ENCODE measurements at regions not wholly inside any gene's neighbourhood (a gene's known extent, or its start where the extent isn't known, plus 50 kb on each side); places are given as distances from the start of the nearest gene placed in this dataset.

DNA sequence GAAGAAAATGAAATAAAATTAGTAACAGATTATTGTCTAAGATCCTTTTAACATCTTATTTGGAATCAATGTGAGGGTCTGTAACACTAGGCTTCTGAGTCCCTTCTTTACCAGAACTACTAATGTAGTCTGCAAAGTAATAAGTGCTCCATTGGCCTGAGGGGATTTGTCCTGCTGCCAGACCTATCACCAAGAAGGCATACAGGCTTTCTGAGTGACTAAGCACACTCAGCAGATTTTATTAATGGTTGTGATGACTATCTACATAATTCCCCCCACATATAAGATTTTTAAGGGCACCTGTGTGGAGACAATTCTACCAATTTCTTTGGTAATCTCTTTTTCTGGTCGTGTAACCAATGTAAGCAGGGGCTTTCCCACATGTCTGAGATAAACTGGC is 365.0 kb upstream of the FAT3 start:
- Mint-ChIP-seq H3K27me3 (ENCODE audit: low read depth) (no peaks in the 10 kb centered on the region), H3K36me3 (ENCODE audit: insufficient read depth in 2 of 2) (no peaks in the 10 kb centered on the region), H3K4me1 (ENCODE audit: low read depth) (no peaks in the 10 kb centered on the region), H3K9me3 (peaks cover 0 to 7% of the 10 kb centered on the region in 2 donors), H3K4me3 (no peak overlapping the region), H3K27ac (no peak overlapping the region)
- DNase-seq = no peak
- ATAC-seq (replicated peaks in 1 of 2) = no peak

- H3K36me3 Mint-ChIP-seq (ENCODE audit: insufficient read depth in 2 of 2) = no peaks in the 10 kb centered on the region
- no peaks in the 10 kb centered on the region for H3K4me1 Mint-ChIP-seq (ENCODE audit: low read depth)
- no peak overlapping the region for H3K4me3 Mint-ChIP-seq
- DNase-seq (no peak), ATAC-seq (replicated peaks in 1 of 2) (no peak)
- no peak overlapping the region for H3K27ac Mint-ChIP-seq
- no peaks in the 10 kb centered on the region for H3K27me3 Mint-ChIP-seq (ENCODE audit: low read depth)
- peaks cover 0 to 8% of the 10 kb centered on the region in 2 donors for H3K9me3 Mint-ChIP-seq
Measured at GRCh38 chr11:91857179-91857578, 367.4 kb upstream of the FAT3 start.

DNA sequence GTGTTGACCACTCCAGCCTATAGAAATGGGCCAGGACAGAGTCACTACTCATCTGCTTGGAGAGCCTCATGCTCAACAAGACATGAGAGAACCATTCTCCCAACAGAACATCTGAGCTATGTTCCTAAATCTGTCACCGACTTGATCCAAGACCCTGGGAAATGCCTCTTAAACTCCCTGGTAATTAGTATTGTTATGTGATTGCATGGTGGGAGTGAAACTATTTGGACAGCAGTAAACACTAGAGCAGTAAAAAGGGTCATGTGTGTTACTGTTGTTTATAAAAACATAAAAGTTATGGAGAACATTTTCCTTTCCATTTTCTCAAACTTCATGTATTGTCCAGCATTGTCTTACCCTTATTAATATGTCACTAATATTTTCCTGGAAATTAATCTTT is 369.8 kb upstream of the FAT3 start:
- Mint-ChIP-seq H3K27ac (no peak overlapping the region), H3K36me3 (ENCODE audit: insufficient read depth in 2 of 2) (no peaks in the 10 kb centered on the region), H3K27me3 (ENCODE audit: low read depth) (no peaks in the 10 kb centered on the region), H3K4me1 (ENCODE audit: low read depth) (no peaks in the 10 kb centered on the region), H3K4me3 (no peak overlapping the region), H3K9me3 (peaks cover 4 to 10% of the 10 kb centered on the region in 2 donors)
- DNase-seq = no peak
- no peak for ATAC-seq (replicated peaks in 1 of 2)

DNA sequence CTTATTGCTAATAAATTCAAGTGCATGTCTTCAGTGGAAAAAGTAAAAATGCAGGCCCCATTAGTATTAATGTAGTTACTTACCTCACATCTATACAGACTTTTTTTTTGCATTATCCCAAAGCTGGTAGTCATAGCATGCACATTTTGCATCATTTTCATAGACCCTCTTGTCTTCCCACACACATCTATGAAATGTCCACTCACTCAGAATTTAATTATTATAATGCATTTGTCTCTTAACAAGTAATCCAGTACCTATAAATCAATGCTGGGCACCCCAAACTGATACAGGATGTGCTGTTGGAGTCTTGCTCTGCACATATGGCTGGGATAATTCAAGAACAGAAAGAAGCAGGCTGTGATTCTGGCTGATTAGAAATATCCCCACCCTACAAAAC is 370.4 kb upstream of the FAT3 start:
- Mint-ChIP-seq H3K36me3 (ENCODE audit: insufficient read depth in 2 of 2) (no peaks in the 10 kb centered on the region), H3K27me3 (ENCODE audit: low read depth) (no peaks in the 10 kb centered on the region), H3K27ac (no peak overlapping the region), H3K4me3 (no peak overlapping the region), H3K4me1 (ENCODE audit: low read depth) (no peaks in the 10 kb centered on the region), H3K9me3 (peaks cover 7 to 8% of the 10 kb centered on the region in 2 donors)
- ATAC-seq (replicated peaks in 1 of 2) (no peak), DNase-seq (no peak)

DNA sequence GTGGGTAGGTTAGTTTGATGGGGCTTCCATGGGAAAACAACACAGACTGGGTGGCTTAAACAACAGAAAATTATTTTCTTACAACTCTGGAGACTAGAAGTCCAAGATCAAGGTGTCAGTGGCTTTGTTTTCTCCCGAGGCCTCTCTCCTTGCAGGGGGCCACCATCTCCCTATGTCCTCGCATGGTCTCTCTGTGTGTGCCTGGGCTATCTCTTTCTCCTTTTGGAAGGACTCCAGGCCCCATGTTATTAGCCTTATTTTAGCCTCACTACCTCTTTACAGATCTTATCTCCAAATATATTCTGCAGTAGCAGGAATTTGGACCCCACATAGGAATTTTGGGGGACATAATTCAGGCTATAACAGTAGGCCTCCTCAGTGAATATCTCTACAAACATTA is 372.7 kb upstream of the FAT3 start:
- Mint-ChIP-seq H3K27ac (no peak overlapping the region), H3K4me1 (ENCODE audit: low read depth) (no peaks in the 10 kb centered on the region), H3K9me3 (peaks cover 7 to 10% of the 10 kb centered on the region in 2 donors), H3K36me3 (ENCODE audit: insufficient read depth in 2 of 2) (no peaks in the 10 kb centered on the region), H3K27me3 (ENCODE audit: low read depth) (no peaks in the 10 kb centered on the region), H3K4me3 (no peak overlapping the region)
- no peak for ATAC-seq (replicated peaks in 1 of 2)
- DNase-seq = no peak

DNA sequence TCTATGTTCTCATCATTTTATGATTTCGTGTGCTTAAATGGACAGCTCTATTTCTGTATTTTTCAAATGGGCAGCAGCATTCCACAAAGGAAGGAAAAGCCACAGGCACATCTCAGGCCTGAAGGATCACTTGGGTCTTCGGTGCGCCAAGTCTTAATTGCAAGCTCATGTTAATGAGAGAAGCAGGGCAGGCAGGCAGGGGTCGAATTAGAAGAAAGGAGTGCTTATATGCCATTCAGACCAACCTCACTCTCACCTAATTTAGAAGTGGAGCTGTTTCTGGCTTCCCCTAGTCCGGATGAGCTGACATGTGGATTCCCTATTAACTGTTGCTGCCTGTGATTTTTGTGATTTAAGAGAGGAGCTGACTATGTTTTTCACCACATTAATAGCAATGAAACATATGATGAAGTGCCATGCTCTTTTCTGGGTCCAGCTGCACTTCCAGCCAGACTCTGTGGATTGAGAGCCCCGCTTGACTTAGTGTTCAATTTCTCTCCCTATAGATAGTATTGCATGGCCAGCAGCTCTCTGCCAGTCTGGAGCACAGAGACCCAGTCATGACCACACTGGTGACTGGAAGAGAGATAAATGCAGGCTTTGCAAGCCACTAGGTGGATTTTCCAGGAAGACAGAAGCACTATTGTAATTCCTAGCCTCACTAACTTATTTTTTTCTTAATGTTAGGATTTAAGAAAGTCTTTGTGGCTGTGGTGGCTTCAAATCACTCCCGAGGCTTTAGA is 373.9 kb upstream of the FAT3 start:
- Mint-ChIP-seq H3K4me3 (no peak overlapping the region), H3K27ac (no peak overlapping the region), H3K9me3 (peaks cover 7 to 10% of the 10 kb centered on the region in 2 donors), H3K27me3 (ENCODE audit: low read depth) (no peaks in the 10 kb centered on the region), H3K4me1 (ENCODE audit: low read depth) (no peaks in the 10 kb centered on the region), H3K36me3 (ENCODE audit: insufficient read depth in 2 of 2) (no peaks in the 10 kb centered on the region)
- DNase-seq (no peak), ATAC-seq (replicated peaks in 1 of 2) (no peak)

GRCh38 chr11:91850021-91850420 is 374.6 kb upstream of the FAT3 start:
- no peaks in the 10 kb centered on the region for H3K4me1 Mint-ChIP-seq (ENCODE audit: low read depth)
- DNase-seq (no peak), ATAC-seq (replicated peaks in 1 of 2) (no peak)
- no peak overlapping the region for H3K4me3 Mint-ChIP-seq
- H3K27me3 Mint-ChIP-seq (ENCODE audit: low read depth) = no peaks in the 10 kb centered on the region
- H3K27ac Mint-ChIP-seq = no peak overlapping the region
- peaks cover 4 to 10% of the 10 kb centered on the region in 2 donors for H3K9me3 Mint-ChIP-seq
- H3K36me3 Mint-ChIP-seq (ENCODE audit: insufficient read depth in 2 of 2) = no peaks in the 10 kb centered on the region

- no peak overlapping the region for H3K27ac Mint-ChIP-seq
- ATAC-seq (replicated peaks in 1 of 2) (no peak), DNase-seq (no peak)
- no peaks in the 10 kb centered on the region for H3K36me3 Mint-ChIP-seq (ENCODE audit: insufficient read depth in 2 of 2)
- H3K27me3 Mint-ChIP-seq (ENCODE audit: low read depth) = no peaks in the 10 kb centered on the region
- H3K9me3 Mint-ChIP-seq = peaks cover 2 to 12% of the 10 kb centered on the region in 2 donors
- H3K4me1 Mint-ChIP-seq (ENCODE audit: low read depth) = no peaks in the 10 kb centered on the region
- H3K4me3 Mint-ChIP-seq = no peak overlapping the region
Measured at GRCh38 chr11:91846649-91847048, 378.0 kb upstream of the FAT3 start.

- Mint-ChIP-seq H3K4me3 (no peak overlapping the region), H3K9me3 (peaks cover 2 to 12% of the 10 kb centered on the region in 2 donors), H3K4me1 (ENCODE audit: low read depth) (no peaks in the 10 kb centered on the region), H3K36me3 (ENCODE audit: insufficient read depth in 2 of 2) (no peaks in the 10 kb centered on the region), H3K27me3 (ENCODE audit: low read depth) (no peaks in the 10 kb centered on the region), H3K27ac (no peak overlapping the region)
- ATAC-seq (replicated peaks in 1 of 2) (no peak), DNase-seq (no peak)
Measured at GRCh38 chr11:91846002-91846401, 378.6 kb upstream of the FAT3 start.

GRCh38 chr11:91840640-91841240 is 383.9 kb upstream of the FAT3 start:
- Mint-ChIP-seq H3K27ac (no peak overlapping the region), H3K36me3 (ENCODE audit: insufficient read depth in 2 of 2) (no peaks in the 10 kb centered on the region), H3K9me3 (peaks cover 2 to 4% of the 10 kb centered on the region in 2 donors), H3K4me3 (no peak overlapping the region), H3K4me1 (ENCODE audit: low read depth) (no peaks in the 10 kb centered on the region), H3K27me3 (ENCODE audit: low read depth) (no peaks in the 10 kb centered on the region)
- DNase-seq (no peak), ATAC-seq (replicated peaks in 1 of 2) (no peak)

DNA sequence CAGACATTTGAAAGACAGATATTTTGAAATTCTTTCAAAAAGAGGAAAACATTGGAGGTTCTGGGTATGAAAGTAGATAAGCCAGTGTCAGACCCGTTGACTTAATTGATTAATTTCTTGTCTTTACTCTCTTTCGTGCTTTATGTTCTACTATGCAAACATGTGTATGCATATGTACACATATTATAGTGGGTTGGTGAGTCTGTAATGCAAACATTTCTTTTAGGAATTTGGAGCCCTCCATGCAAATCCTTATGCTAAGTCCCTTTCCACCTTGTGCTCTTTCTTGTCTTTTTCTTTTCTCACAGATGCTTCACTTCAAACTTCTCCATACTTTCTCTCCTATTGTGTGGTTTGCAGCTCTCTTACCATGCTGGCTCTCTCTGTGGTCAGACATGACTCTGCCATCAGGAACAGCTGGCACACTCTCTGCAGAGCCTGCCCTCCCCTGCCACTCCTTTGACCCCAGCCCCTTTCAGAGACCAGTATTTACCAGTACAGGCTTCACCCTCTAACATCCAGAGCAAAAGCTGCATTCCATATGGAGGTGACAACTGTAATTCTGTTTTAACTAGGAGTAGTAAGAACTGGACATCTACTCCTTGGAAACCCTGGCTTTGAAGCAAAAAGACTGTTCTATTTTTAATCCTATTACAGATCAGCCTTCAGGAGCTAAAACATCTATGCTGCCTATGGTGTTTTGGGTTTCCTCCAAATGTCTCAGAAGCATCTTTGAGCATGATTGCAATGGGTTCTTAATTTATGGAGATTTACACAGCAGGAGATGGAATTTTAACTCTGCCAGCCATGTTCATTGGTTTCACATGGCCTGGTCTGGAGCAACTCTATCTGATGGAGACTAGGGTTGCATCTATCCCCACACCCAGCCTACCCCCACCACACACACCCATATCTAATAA is 386.9 kb upstream of the FAT3 start:
- Mint-ChIP-seq H3K36me3 (ENCODE audit: insufficient read depth in 2 of 2) (no peaks in the 10 kb centered on the region), H3K4me3 (no peak overlapping the region), H3K27me3 (ENCODE audit: low read depth) (no peaks in the 10 kb centered on the region), H3K9me3 (peaks cover 2 to 4% of the 10 kb centered on the region in 2 donors), H3K27ac (no peak overlapping the region), H3K4me1 (ENCODE audit: low read depth) (no peaks in the 10 kb centered on the region)
- DNase-seq (no peak), ATAC-seq (replicated peaks in 1 of 2) (no peak)

DNA sequence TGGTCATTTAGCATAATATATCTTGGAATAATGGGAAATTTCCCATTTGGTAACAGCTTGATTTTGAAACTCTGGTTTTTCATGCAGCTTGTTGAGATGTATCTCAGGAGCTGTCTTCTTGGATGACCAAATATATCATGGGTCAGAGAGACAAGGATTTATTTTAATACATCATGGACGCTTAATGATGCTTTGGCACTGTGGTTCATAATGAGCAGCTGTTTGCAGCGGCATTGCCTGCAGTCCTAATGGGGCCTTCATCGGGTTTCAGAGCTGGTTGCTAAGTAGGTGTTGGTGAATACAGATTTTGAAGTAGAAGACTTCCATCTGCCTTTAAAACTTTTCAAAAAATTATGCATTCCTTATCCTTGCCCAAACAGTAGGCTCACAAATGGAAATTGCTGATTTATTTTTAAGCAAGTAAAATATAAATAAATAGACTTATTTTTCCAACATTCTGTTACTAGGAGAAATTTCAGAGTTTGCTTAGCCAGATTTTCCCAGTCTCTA is 389.5 kb upstream of the FAT3 start:
- H3K9me3 Mint-ChIP-seq = peaks cover 4 to 6% of the 10 kb centered on the region in 2 donors
- ATAC-seq (replicated peaks in 1 of 2) (no peak), DNase-seq (no peak)
- H3K4me3 Mint-ChIP-seq = no peak overlapping the region
- no peaks in the 10 kb centered on the region for H3K4me1 Mint-ChIP-seq (ENCODE audit: low read depth)
- no peaks in the 10 kb centered on the region for H3K27me3 Mint-ChIP-seq (ENCODE audit: low read depth)
- no peaks in the 10 kb centered on the region for H3K36me3 Mint-ChIP-seq (ENCODE audit: insufficient read depth in 2 of 2)
- no peak overlapping the region for H3K27ac Mint-ChIP-seq

DNA sequence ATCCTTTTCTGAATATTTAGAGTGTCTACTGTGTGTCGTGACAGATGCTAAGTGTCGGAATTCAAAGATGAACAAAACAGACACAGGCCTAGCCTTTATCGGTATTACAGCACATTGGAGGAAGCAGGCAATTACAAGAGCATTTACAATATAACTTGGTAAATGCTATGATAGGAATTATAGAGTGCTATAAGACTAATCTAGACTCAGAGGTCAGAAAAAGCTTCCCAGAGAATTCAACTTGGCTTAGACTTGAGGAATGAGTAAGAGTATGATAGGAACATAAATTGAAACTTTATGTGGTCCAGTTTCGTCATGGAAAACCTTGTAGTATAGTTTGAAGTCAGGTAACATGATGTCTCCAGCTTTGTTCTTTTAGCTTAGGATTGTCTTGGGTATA is 395.7 kb upstream of the FAT3 start:
- Mint-ChIP-seq H3K4me3 (no peak overlapping the region), H3K36me3 (ENCODE audit: insufficient read depth in 2 of 2) (no peaks in the 10 kb centered on the region), H3K27ac (no peak overlapping the region), H3K27me3 (ENCODE audit: low read depth) (no peaks in the 10 kb centered on the region), H3K9me3 (peaks cover 4% of the 10 kb centered on the region in 2 donors), H3K4me1 (ENCODE audit: low read depth) (no peaks in the 10 kb centered on the region)
- DNase-seq (no peak), ATAC-seq (replicated peaks in 1 of 2) (no peak)

Data from activated T-cell treated with anti-CD3 and anti-CD28 coated beads, Interleukin-2, amount 50 U/mL, for 72 hours (primary cell).